ENCODE measurements at regions not wholly inside any gene's neighbourhood (a gene's known extent, or its start where the extent isn't known, plus 50 kb on each side); places are given as distances from the start of the nearest gene placed in this dataset.

GRCh38 chr1:99464738-99465137 is 181.2 kb upstream of the PALMD start:
- Histone ChIP-seq H3K27ac (no peak overlapping the region), H3K27me3 (no peaks in the 10 kb centered on the region), H3K36me3 (no peaks in the 10 kb centered on the region), H3K4me3 (no peak overlapping the region), H3K4me1 (no peaks in the 10 kb centered on the region), H3K9me3 (no peaks in the 10 kb centered on the region)
- intact Hi-C loops (cut with DNase I; ENCODE audit: low total_unique reads) = no loop called here
- DNase-seq = no peak
- no peak for TF ChIP-seq CTCF (IDR thresholded peaks at IDR 0.05)

GRCh38 chr1:99465176-99465900 is 180.6 kb upstream of the PALMD start:
- Histone ChIP-seq H3K27me3 (no peaks in the 10 kb centered on the region), H3K9me3 (no peaks in the 10 kb centered on the region), H3K4me1 (no peaks in the 10 kb centered on the region), H3K27ac (no peak overlapping the region), H3K4me3 (no peak overlapping the region), H3K36me3 (no peaks in the 10 kb centered on the region)
- intact Hi-C loops (cut with DNase I; ENCODE audit: low total_unique reads) = no loop called here
- no peak for TF ChIP-seq CTCF (IDR thresholded peaks at IDR 0.05)
- no peak for DNase-seq

GRCh38 chr1:99467645-99468044 is 178.3 kb upstream of the PALMD start:
- intact Hi-C loops (cut with DNase I; ENCODE audit: low total_unique reads) = no loop called here
- Histone ChIP-seq H3K27ac (no peak overlapping the region), H3K9me3 (no peaks in the 10 kb centered on the region), H3K27me3 (no peaks in the 10 kb centered on the region), H3K4me1 (no peaks in the 10 kb centered on the region), H3K36me3 (no peaks in the 10 kb centered on the region), H3K4me3 (no peak overlapping the region)
- TF ChIP-seq CTCF (IDR thresholded peaks at IDR 0.05) = no peak
- no peak for DNase-seq

DNA sequence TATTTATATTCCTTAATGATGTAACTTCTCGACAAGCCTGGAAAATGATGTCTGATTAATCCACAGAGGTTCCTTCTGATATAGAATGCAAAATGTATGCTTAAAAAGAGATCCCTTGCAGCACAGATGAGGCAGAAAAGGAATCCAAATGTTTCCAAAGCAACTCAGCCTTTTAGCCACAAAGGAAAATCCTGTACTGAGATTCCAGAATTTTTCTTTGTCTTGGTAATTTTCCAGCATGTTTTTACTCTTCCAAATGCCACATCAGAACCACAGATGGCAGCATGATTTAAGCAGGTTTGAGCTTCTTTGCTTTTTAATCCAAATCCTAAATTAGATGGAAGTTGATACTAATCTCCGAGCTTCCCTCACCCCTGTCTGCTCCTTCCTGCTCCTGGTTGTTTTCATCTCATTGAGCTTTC is 176.4 kb upstream of the PALMD start:
- intact Hi-C loops (cut with DNase I; ENCODE audit: low total_unique reads) = no loop called here
- no peak for TF ChIP-seq CTCF (IDR thresholded peaks at IDR 0.05)
- no peak for DNase-seq
- no peak overlapping the region for H3K4me3 ChIP-seq
- H3K27me3 ChIP-seq = no peaks in the 10 kb centered on the region
- H3K27ac ChIP-seq = no peak overlapping the region
- no peaks in the 10 kb centered on the region for H3K4me1 ChIP-seq
- no peaks in the 10 kb centered on the region for H3K36me3 ChIP-seq
- no peaks in the 10 kb centered on the region for H3K9me3 ChIP-seq

DNA sequence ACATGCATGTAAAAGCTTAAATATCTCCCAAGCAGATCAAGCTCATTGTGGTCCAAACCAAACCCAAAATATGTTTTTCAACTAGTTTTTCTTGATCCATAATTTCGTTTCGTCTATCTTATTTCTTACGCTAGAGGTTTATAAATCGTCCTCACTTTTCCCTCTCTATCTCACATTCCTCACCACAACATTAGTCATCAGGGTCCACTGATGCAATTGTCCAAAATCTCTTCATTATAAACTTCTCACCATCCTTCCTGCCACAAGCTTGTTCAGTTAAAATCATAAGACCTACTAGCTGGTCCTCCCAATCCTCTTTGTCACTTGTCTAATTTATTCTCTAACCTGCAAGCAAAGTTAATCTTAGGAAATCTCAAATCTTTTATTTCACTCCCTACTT is 173.0 kb upstream of the PALMD start:
- intact Hi-C loops (cut with DNase I; ENCODE audit: low total_unique reads) = no loop called here
- no peak overlapping the region for H3K27ac ChIP-seq
- TF ChIP-seq CTCF (IDR thresholded peaks at IDR 0.05) = no peak

More for the DNA sequence above, 173.0 kb upstream of the PALMD start:
- no peaks in the 10 kb centered on the region for H3K9me3 ChIP-seq
- H3K36me3 ChIP-seq = no peaks in the 10 kb centered on the region
- no peaks in the 10 kb centered on the region for H3K27me3 ChIP-seq
- no peak overlapping the region for H3K4me3 ChIP-seq
- no peak for DNase-seq
- H3K4me1 ChIP-seq = no peaks in the 10 kb centered on the region

All from tibial artery (tissue), 4 donors.